ENCODE measurements at regions not wholly inside any gene's neighbourhood (a gene's known extent, or its start where the extent isn't known, plus 50 kb on each side); places are given as distances from the start of the nearest gene placed in this dataset.

DNA sequence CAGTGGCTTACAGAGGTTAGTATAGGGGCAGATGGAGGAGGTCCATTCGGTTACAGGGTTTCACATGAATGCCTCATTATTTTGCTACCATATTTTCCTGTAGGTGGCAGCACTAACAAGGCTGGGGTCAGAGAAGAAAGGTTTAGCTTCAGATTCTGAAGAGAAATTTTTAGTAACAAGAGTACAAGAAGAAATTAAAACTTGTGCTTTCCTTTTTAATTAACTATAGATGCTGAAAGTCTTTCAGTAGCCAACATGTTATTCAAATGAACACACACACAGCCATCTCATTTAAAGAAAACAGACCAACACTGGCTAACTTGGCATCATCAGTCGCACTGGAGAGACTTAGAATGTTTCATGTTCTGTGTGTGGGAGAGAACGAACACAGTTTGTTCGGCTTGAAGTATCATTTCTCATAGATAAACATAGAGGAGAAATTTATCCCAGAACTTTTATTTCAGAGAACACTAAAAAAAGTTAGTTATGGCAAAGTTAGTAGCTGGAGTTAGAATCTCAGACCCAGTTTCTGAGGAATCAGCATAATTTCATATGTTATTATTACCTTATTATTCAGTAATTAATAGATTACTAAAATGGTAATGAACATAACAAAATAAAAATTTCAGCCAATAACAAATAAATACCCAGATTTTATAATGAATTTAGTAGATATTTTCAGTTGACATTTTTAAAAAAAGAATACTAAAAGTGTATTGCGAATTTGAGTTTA, 314.0 kb upstream of the RSPO3 start:
- WGBS, result no CpG with 5 or more reads among the region's 5 CpGs

DNA sequence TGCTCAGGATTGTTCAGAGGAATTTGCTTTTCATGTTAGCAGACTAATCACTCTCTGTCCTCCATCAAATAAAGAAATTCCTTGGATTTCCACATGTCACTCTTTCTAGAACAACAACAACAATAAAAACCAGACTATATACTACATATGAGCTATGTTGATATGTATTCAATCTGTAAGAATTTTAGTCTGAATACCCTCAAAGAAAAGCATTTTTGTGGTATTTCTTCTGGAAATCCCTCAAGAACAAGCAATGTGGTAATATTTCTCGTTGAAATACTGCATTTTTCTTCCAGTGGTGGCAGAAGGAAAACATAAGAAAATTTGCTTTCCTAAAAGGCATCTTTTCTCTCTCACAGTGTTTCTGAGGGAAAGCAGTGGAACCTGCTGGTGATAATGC, 312.6 kb upstream of the RSPO3 start:
- Histone ChIP-seq H4K8ac (ENCODE audit: low read length) (no peak overlapping the region), H3K9ac (ENCODE audit: low read length) (no peak overlapping the region), H3K4ac (ENCODE audit: low read depth in 1 of 2, low read length in 2 of 2) (no peak overlapping the region), H3K14ac (ENCODE audit: low read length in 2 of 2) (no peak overlapping the region), H3K9me3 (ENCODE audit: control insufficient read depth, low read length) (no peaks in the 10 kb centered on the region), H3K4me2 (ENCODE audit: low read length, poor library complexity, severe bottlenecking) (no peak overlapping the region), H2BK120ac (ENCODE audit: low read depth, low read length) (no peak overlapping the region), H3K36me3 (ENCODE audit: control insufficient read depth in 1 of 2, insufficient read depth in 2 of 2, low read depth in 1 of 2, low read length in 2 of 2) (no peaks in the 10 kb centered on the region), H2AFZ (ENCODE audit: low read depth, low read length) (no peak overlapping the region), H3K4me1 (ENCODE audit: control insufficient read depth, insufficient read depth, low read depth, low read length) (no peaks in the 10 kb centered on the region), H2BK15ac (ENCODE audit: low read depth, poor library complexity, severe bottlenecking) (no peak overlapping the region), H2BK5ac (ENCODE audit: low read depth, low read length, poor library complexity, severe bottlenecking) (no peak overlapping the region), H3K27me3 (ENCODE audit: control insufficient read depth in 1 of 2, insufficient read depth in 1 of 2, low read length in 2 of 2) (no peaks in the 10 kb centered on the region), H3K23ac (ENCODE audit: low read length in 2 of 2) (no peak overlapping the region), H4K91ac (ENCODE audit: low read length) (no peak overlapping the region), H3K27ac (ENCODE audit: low read length, poor library complexity, severe bottlenecking) (no peak overlapping the region), H3K79me1 (replicated peaks; ENCODE audit: low read length, poor library complexity, severe bottlenecking) (no peaks in the 10 kb centered on the region), H3K18ac (ENCODE audit: low read depth in 1 of 2, low read length in 2 of 2) (no peak overlapping the region), H3K4me3 (ENCODE audit: insufficient read depth in 1 of 2, low read depth in 1 of 2, low read length in 2 of 2) (no peak overlapping the region), H2BK12ac (ENCODE audit: low read length in 2 of 2) (no peak overlapping the region), H2AK5ac (ENCODE audit: low read length, severe bottlenecking) (no peak overlapping the region)
- no peak for DNase-seq
- 86% methylated on average over 1 of the region's 1 CpG for WGBS

More for the DNA sequence above, 314.0 kb upstream of the RSPO3 start:
- H3K9ac ChIP-seq (ENCODE audit: low read length), result peak overlapping the region; percentile 61
- H3K14ac ChIP-seq (ENCODE audit: low read length in 2 of 2), result no peak overlapping the region
- no peak overlapping the region for H3K4ac ChIP-seq (ENCODE audit: low read depth in 1 of 2, low read length in 2 of 2)
- H3K4me3 ChIP-seq (ENCODE audit: insufficient read depth in 1 of 2, low read depth in 1 of 2, low read length in 2 of 2), result no peak overlapping the region
- H2AK5ac ChIP-seq (ENCODE audit: low read length, severe bottlenecking), result no peak overlapping the region
- no peaks in the 10 kb centered on the region for H3K36me3 ChIP-seq (ENCODE audit: control insufficient read depth in 1 of 2, insufficient read depth in 2 of 2, low read depth in 1 of 2, low read length in 2 of 2)
- DNase-seq, result peak; percentile 67
- H4K8ac ChIP-seq (ENCODE audit: low read length), result no peak overlapping the region
- no peak overlapping the region for H2BK12ac ChIP-seq (ENCODE audit: low read length in 2 of 2)
- no peak overlapping the region for H4K91ac ChIP-seq (ENCODE audit: low read length)
- no peak overlapping the region for H2BK5ac ChIP-seq (ENCODE audit: low read depth, low read length, poor library complexity, severe bottlenecking)
- no peak overlapping the region for H3K23ac ChIP-seq (ENCODE audit: low read length in 2 of 2)
- no peaks in the 10 kb centered on the region for H3K4me1 ChIP-seq (ENCODE audit: control insufficient read depth, insufficient read depth, low read depth, low read length)
- no peak overlapping the region for H2BK120ac ChIP-seq (ENCODE audit: low read depth, low read length)
- H3K9me3 ChIP-seq (ENCODE audit: control insufficient read depth, low read length), result no peaks in the 10 kb centered on the region
- H3K4me2 ChIP-seq (ENCODE audit: low read length, poor library complexity, severe bottlenecking), result no peak overlapping the region
- no peaks in the 10 kb centered on the region for H3K79me1 ChIP-seq (replicated peaks; ENCODE audit: low read length, poor library complexity, severe bottlenecking)
- H3K27ac ChIP-seq (ENCODE audit: low read length, poor library complexity, severe bottlenecking), result no peak overlapping the region
- H2AFZ ChIP-seq (ENCODE audit: low read depth, low read length), result no peak overlapping the region
- H3K18ac ChIP-seq (ENCODE audit: low read depth in 1 of 2, low read length in 2 of 2), result no peak overlapping the region
- H2BK15ac ChIP-seq (ENCODE audit: low read depth, poor library complexity, severe bottlenecking), result no peak overlapping the region
- no peaks in the 10 kb centered on the region for H3K27me3 ChIP-seq (ENCODE audit: control insufficient read depth in 1 of 2, insufficient read depth in 1 of 2, low read length in 2 of 2)

DNA sequence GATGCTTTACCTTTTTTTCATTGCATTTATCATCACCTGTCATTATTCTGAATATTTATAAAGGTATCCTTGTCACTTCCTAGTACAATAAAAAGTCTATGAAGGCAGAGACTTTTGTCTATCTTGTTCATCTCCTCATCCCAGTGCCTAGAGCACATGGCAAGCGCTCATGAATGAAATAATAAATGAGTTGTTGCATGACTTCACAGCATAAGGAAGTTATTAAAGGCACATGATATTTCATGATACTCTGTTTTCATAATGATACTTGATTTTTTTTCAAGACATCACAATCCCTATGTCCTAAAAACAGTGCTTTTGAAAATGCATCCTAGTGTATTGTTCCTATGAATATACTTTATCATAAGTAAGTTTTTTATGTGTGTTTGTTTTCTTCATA, 310.6 kb upstream of the RSPO3 start:
- Histone ChIP-seq H3K4me3 (ENCODE audit: insufficient read depth in 1 of 2, low read depth in 1 of 2, low read length in 2 of 2) (no peak overlapping the region), H2BK120ac (ENCODE audit: low read depth, low read length) (no peak overlapping the region), H3K14ac (ENCODE audit: low read length in 2 of 2) (no peak overlapping the region), H3K23ac (ENCODE audit: low read length in 2 of 2) (no peak overlapping the region), H3K4me1 (ENCODE audit: control insufficient read depth, insufficient read depth, low read depth, low read length) (no peaks in the 10 kb centered on the region), H3K9ac (ENCODE audit: low read length) (no peak overlapping the region), H3K27me3 (ENCODE audit: control insufficient read depth in 1 of 2, insufficient read depth in 1 of 2, low read length in 2 of 2) (no peaks in the 10 kb centered on the region), H3K27ac (ENCODE audit: low read length, poor library complexity, severe bottlenecking) (no peak overlapping the region), H4K8ac (ENCODE audit: low read length) (no peak overlapping the region), H3K36me3 (ENCODE audit: control insufficient read depth in 1 of 2, insufficient read depth in 2 of 2, low read depth in 1 of 2, low read length in 2 of 2) (no peaks in the 10 kb centered on the region), H2AFZ (ENCODE audit: low read depth, low read length) (no peak overlapping the region), H4K91ac (ENCODE audit: low read length) (no peak overlapping the region), H3K9me3 (ENCODE audit: control insufficient read depth, low read length) (no peaks in the 10 kb centered on the region), H2BK5ac (ENCODE audit: low read depth, low read length, poor library complexity, severe bottlenecking) (no peak overlapping the region), H3K18ac (ENCODE audit: low read depth in 1 of 2, low read length in 2 of 2) (no peak overlapping the region), H2BK15ac (ENCODE audit: low read depth, poor library complexity, severe bottlenecking) (no peak overlapping the region), H3K4ac (ENCODE audit: low read depth in 1 of 2, low read length in 2 of 2) (no peak overlapping the region), H3K4me2 (ENCODE audit: low read length, poor library complexity, severe bottlenecking) (no peak overlapping the region), H3K79me1 (replicated peaks; ENCODE audit: low read length, poor library complexity, severe bottlenecking) (no peaks in the 10 kb centered on the region), H2BK12ac (ENCODE audit: low read length in 2 of 2) (no peak overlapping the region), H2AK5ac (ENCODE audit: low read length, severe bottlenecking) (no peak overlapping the region)
- no CpG with 5 or more reads among the region's 1 CpG for WGBS
- no peak for DNase-seq

DNA sequence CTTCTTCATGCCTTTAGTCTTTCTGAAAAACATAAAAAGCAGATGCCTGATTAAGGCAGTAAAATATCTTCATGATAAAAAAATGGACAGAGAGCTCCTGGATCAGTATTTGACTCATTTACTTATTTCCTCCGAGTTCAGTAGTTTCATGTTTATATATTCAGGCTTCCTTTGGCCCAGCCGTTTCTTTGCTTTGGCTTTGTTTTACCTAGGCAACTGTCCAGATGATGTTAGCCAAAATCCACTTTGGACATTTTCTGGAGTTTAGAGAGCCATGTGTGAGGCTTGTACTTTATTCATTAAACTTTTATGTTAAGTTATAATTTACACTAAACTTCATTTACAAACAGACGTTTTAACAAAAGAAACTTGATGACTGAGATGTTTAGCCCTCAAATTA, 307.1 kb upstream of the RSPO3 start:
- 67% methylated on average over 2 of the region's 3 CpGs for WGBS

More for the DNA sequence above, 307.1 kb upstream of the RSPO3 start:
- H3K14ac ChIP-seq (ENCODE audit: low read length in 2 of 2), result no peak overlapping the region
- no peak overlapping the region for H3K4ac ChIP-seq (ENCODE audit: low read depth in 1 of 2, low read length in 2 of 2)
- no peak overlapping the region for H2AFZ ChIP-seq (ENCODE audit: low read depth, low read length)
- no peaks in the 10 kb centered on the region for H3K9me3 ChIP-seq (ENCODE audit: control insufficient read depth, low read length)
- no peak overlapping the region for H2BK15ac ChIP-seq (ENCODE audit: low read depth, poor library complexity, severe bottlenecking)
- H2BK120ac ChIP-seq (ENCODE audit: low read depth, low read length), result no peak overlapping the region
- no peak overlapping the region for H4K91ac ChIP-seq (ENCODE audit: low read length)
- peak overlapping the region; percentile 74 for H3K9ac ChIP-seq (ENCODE audit: low read length)
- no peak overlapping the region for H3K23ac ChIP-seq (ENCODE audit: low read length in 2 of 2)
- H3K27me3 ChIP-seq (ENCODE audit: control insufficient read depth in 1 of 2, insufficient read depth in 1 of 2, low read length in 2 of 2), result no peaks in the 10 kb centered on the region
- H3K27ac ChIP-seq (ENCODE audit: low read length, poor library complexity, severe bottlenecking), result no peak overlapping the region
- H2BK12ac ChIP-seq (ENCODE audit: low read length in 2 of 2), result no peak overlapping the region
- H3K4me3 ChIP-seq (ENCODE audit: insufficient read depth in 1 of 2, low read depth in 1 of 2, low read length in 2 of 2), result no peak overlapping the region
- no peaks in the 10 kb centered on the region for H3K79me1 ChIP-seq (replicated peaks; ENCODE audit: low read length, poor library complexity, severe bottlenecking)
- no peaks in the 10 kb centered on the region for H3K36me3 ChIP-seq (ENCODE audit: control insufficient read depth in 1 of 2, insufficient read depth in 2 of 2, low read depth in 1 of 2, low read length in 2 of 2)
- H3K4me1 ChIP-seq (ENCODE audit: control insufficient read depth, insufficient read depth, low read depth, low read length), result no peaks in the 10 kb centered on the region
- no peak overlapping the region for H3K18ac ChIP-seq (ENCODE audit: low read depth in 1 of 2, low read length in 2 of 2)
- H4K8ac ChIP-seq (ENCODE audit: low read length), result no peak overlapping the region
- DNase-seq, result no peak
- H3K4me2 ChIP-seq (ENCODE audit: low read length, poor library complexity, severe bottlenecking), result no peak overlapping the region
- no peak overlapping the region for H2AK5ac ChIP-seq (ENCODE audit: low read length, severe bottlenecking)
- H2BK5ac ChIP-seq (ENCODE audit: low read depth, low read length, poor library complexity, severe bottlenecking), result no peak overlapping the region

All from mesenchymal stem cell (in vitro differentiated cells and primary cell).